GM18870 (cell line): ENCODE measurements at regions not wholly inside any gene's neighbourhood (a gene's known extent, or its start where the extent isn't known, plus 50 kb on each side); places are given as distances from the start of the nearest gene placed in this dataset.

Source experiments
- ATAC-seq: cut with Tn5 transposase; IDR thresholded peaks from one replicate; pipeline ENCODE4 v1.9.1; 2021; ENCODE audit warnings: moderate library complexity; ENCODE audit not compliant: unreplicated experiment

GRCh38 chr17:79330229-79330628 is 255.6 kb downstream of the ENGASE start:
- no peak for ATAC-seq

GRCh38 chr17:79326814-79327213 is 252.2 kb downstream of the ENGASE start:
- ATAC-seq: no peak

- no peak for ATAC-seq
Observed at GRCh38 chr17:79325709-79326430, 251.2 kb downstream of the ENGASE start.

- ATAC-seq: no peak
Observed at GRCh38 chr17:79324194-79324593, 249.6 kb downstream of the ENGASE start.

GRCh38 chr17:79323566-79323965 is 248.9 kb downstream of the ENGASE start:
- ATAC-seq: no peak

- ATAC-seq: no peak
Observed at GRCh38 chr17:79322211-79323123, 247.8 kb downstream of the ENGASE start.

- no peak for ATAC-seq
Observed at GRCh38 chr17:79320331-79320730, 245.7 kb downstream of the ENGASE start.

GRCh38 chr17:79317916-79318315 is 243.3 kb downstream of the ENGASE start:
- ATAC-seq: no peak

GRCh38 chr17:79316805-79317204 is 242.2 kb downstream of the ENGASE start:
- no peak for ATAC-seq

- ATAC-seq: no peak
Observed at GRCh38 chr17:79315358-79316105, 240.9 kb downstream of the ENGASE start.

- ATAC-seq: no peak
Observed at GRCh38 chr17:79314617-79315357, 240.2 kb downstream of the ENGASE start.

- ATAC-seq: no peak
Observed at GRCh38 chr17:79311373-79311772, 236.7 kb downstream of the ENGASE start.

GRCh38 chr17:79306424-79307318 is 232.0 kb downstream of the ENGASE start:
- ATAC-seq: no peak

- ATAC-seq: no peak
Observed at GRCh38 chr17:79305768-79306423, 231.3 kb downstream of the ENGASE start.

GRCh38 chr17:79305376-79305767 is 230.7 kb downstream of the ENGASE start:
- no peak for ATAC-seq

- ATAC-seq: no peak
Observed at GRCh38 chr17:79304884-79305283, 230.3 kb downstream of the ENGASE start.

- no peak for ATAC-seq
Observed at GRCh38 chr17:79303641-79304205, 229.1 kb downstream of the ENGASE start.

GRCh38 chr17:79301469-79301868 is 226.8 kb downstream of the ENGASE start:
- no peak for ATAC-seq

- ATAC-seq: no peak
Observed at GRCh38 chr17:79299349-79299748, 224.7 kb downstream of the ENGASE start.
